Activated CD4-positive, alpha-beta T cell treated with anti-CD3 and anti-CD28 coated beads, Interleukin-2, Interleukin-6, amounts not matched to agents 100 ng/mL and 50 ng/mL, durations not matched to agents 16 hours and 8 hours (primary cell): ENCODE measurements at regions not wholly inside any gene's neighbourhood (a gene's known extent, or its start where the extent isn't known, plus 50 kb on each side); places are given as distances from the start of the nearest gene placed in this dataset.
"Not testable (repeated sequence)": the region's sequence is repeated elsewhere in the genome, so short reads cannot be mapped to it uniquely, and the experiment has no call there.

Experiments used
- DNase-seq: peaks from one replicate; pipeline ENCODE4 v3.0.0-alpha.2; 2020

DNA sequence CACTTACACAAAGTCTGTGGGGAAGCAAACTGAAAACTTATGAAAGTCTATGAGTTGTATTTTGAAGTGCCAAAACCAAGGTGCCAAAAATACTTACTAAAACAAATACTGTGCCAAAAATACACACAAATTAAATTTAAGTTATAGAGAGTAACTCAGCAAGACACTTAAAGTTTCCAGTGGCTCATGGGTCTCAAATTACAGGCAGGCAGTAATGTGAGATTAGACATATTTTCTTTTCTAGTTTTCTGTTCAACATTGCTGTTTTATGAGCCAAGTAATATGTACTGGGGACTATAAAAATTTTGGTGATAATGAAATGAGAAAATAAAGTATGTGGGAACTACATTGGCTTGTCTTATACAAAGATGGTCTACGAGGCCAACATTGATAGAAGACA lies 172.2 kb upstream of the SNX2 start:
- no peak for DNase-seq

DNA sequence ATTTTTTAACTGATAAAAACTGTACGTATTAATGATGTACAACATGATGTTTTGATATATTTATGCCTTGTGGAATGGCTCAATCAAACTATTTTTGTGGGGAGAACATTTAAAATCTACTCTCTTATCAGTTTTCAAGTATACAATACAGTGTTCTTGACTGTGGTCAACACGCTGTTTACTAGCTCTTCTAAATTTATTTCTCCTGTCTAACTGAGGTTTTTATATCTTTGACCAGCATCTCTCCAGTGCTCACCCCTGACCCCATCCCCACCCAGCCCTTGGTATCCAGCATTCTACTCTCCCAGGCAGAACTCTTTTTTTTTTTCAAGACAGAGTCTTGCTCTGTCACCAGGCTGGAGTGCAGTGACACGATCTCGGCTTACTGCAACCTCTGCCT lies 169.6 kb upstream of the SNX2 start:
- no peak for DNase-seq

DNA sequence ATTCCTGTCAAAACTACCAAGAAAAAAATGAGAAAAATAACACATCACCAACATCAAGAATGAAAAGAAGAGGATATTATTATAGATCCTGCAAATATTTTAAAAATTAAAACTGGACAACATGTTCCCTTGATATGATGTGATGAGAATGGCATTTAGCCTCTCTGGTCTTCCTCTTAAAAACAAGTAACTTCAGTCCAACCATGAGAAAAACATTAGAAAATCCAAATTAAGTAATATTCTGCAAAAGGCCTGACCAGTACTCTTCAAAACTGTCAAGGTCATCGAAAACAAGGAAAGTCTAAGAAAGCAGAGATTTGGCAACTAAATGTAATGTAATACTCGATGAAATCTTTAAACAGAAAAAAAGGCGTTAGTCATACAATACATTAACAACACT lies 167.1 kb upstream of the SNX2 start:
- no peak for DNase-seq

DNA sequence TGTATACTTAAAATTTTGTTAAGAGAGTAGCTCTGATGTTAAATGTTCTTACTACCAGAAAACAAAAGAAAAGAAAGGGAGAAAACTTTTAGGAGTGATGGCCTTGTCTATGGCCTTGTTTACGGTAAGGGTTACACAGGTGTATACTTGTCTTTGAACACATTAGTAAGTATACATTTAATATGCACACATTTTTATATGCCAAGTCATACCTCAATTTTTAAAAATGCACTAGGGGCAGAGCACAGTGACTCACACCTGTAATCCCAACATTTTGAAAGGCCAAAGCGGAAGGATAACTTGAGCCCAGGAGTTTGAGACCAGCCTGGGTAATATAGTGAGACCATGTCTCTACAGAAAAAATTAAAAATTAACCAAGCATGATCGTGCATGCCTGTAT lies 166.7 kb upstream of the SNX2 start:
- no peak for DNase-seq

DNA sequence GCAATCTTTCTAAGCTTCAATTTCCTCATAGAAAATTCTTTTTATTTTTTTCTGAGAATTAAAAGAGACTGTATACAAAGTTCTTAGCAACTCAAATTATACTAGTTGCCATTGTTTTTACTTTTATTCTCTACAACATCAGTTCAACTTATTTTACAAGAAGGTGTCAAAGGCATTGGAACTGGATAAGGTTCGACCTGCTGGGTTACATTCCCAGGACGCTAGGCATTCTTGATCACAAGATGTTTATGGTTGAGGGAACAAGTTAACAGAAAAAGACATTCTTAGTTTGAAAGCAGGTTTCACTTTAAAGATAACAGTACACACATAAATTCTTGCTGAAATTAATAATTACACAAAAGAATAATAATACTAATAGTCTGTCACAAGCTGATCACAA lies 163.5 kb upstream of the SNX2 start:
- no peak for DNase-seq

DNA sequence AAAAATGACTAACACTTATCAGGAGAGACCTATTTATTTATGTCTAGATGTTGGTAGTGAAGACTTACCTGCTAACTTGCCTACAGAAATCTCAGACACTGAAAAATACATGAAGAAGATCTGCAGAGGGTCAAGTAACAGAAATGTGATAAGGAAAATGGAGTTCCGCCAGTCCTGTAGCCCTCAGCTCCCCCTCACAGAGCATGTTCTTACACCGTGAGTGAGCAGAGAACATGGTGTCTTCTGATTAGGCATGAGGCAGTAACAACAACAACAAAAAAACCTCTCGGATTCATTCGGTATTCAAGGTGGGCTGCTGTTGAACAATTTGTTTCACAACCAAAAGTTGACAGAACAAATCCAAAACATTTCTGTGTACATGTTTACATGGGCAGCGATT lies 162.0 kb upstream of the SNX2 start:
- DNase-seq: no peak

DNA sequence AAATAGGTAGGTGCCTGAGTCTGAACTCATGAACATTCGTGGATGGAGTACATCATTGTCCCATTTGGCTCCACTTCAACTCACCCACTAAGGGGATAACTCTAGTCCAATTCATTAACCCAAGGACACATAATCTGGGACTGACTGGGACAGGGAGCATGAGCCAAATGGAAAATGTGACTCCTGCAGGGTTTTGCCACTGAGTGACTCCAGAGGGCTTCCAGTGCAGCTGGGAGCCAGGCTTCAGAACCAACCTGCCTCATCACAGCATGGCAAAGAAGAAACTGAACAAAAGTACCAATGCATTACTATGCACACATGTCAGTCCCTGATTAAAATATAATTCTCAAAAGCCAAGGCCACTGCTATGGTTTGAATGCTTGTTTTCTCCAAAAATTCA lies 159.7 kb upstream of the SNX2 start:
- DNase-seq: no peak

DNA sequence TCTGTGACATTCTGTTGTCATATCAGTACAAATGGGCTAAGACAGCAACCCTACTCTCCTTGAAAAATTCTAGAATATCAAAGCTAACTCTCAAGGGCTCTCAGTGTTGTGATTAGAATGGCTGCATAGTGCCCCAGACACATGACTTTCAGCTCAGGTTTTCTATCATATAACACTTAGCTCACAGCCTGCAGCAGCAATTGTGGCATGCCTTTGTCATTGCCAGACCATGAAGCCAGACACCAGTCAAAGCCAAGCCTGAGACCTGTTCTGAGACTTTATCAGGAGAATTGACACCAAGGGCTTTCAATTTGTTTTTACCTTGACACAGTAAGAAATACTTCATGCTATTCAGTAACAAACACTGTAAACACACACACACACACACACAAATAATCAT lies 159.0 kb upstream of the SNX2 start:
- no peak for DNase-seq

DNA sequence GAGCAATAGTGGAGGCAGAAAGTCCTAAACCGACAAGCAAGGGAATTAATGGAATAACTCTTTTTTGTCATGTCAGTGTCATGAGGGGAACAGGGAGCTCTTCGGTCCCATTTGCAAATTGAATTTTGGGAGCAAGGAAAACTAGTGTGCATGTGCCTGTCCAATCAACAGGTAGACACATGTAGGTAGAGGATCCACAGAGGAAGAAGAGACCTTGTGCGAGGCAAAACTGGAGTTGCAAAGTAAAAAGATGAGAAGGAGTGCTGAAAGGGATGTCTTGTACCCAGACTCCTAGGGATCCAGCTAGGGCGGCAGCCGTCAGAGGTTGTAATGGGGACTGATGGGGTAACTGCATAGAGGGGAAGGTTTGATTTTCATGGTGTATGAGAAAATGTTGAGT lies 156.8 kb upstream of the SNX2 start:
- DNase-seq: not testable (repeated sequence)

DNA sequence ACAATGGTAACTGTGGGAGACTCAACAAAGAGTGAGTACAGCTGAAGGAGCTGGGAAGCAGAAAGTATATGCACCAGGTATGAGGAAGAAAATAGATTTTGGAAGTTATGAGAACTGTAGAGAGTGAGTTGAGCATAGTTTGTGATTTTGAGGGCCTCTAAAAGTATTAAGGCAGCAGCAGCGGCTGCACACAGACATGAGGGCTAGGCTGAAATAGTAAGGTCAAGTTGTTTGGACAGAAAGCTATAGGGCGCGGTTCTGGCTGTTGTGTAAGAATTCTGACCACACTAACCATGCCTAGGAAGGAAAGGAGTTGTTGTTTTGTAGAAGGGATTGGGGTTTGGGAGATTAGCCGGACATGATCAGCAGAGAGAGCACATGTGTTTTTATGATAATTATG lies 154.1 kb upstream of the SNX2 start:
- not testable (repeated sequence) for DNase-seq

DNA sequence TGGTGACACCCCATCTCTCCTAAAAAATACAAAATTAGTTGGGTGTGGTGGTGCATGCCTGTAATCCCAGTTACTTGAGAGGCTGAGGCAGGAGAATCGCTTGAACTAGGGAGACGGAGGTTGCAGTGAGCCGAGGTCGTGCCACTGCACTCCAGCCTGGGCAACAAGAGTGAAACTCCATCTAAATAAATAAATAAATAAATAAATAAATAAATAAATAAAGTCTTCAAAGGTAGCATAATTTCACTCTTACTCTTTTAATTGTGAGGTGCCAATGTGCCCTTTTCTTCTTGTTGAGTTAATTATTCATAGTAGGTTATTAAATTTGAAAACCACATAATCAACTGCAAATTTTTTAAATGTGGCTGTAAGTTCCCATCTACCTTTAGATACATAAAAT lies 146.2 kb upstream of the SNX2 start:
- DNase-seq: not testable (repeated sequence)

DNA sequence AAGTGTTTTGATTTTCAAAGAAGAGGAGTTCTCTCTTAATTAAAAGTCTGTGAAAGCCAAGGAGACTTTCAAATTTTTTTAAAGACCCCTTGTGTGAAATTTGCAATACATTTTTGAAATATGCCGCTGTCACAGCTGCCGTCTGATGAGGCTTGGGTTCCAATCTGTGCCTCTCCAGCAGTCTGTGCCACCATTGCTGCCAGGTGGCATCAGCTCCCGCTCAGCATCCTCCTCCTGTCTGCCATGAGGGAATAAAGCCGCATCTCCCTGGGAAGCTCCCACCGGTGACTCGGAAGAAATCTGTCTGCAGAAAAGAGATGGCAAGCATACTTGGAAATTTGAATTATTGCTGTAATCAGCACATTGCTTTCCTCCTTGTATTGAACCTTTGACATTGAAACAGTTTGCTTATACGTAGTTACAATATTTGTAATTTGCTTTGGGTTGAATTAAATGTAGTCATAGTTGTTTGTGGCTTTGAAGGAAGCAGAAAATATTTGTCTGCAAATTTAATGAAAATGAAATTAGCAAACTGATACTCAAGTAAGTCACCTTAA lies 145.7 kb upstream of the SNX2 start:
- DNase-seq: no peak

DNA sequence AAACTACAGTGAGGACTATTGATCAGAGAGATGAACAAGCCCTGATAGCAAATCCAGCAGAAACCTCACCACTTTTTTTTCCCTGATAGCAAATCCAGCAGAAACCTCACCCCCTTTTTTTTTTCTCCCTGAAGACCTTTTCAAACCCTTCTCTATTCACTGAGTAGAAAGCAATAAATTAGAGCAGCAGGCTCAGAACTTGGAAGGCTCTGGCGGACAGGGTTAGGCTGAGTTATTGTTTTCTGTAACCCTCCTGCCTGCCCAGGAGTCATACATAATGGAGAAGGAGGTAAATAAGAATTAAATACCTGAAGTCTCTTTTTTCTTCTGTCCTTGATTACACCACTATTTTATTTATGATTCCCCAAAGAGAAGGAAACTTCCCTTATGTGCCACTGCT lies 136.3 kb upstream of the SNX2 start:
- no peak for DNase-seq

DNA sequence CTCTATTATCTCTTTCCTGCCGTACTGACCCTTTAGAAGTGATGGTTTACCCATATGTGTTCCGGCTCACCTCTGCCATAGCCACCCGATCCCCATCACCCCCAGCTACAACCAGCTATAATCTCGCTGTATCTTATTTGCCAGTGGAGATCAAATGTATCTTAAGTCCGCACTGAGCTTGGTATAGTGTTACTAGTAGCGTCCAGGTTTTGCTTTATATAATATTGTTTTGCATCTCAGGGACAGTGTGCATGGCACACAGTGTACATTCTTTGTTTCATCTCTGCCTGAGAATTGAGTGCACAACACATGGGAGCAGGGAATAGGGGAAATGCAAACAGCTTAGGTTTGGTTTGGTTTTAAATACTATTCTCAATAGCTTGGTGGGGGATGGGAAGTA lies 135.8 kb upstream of the SNX2 start:
- no peak for DNase-seq

DNA sequence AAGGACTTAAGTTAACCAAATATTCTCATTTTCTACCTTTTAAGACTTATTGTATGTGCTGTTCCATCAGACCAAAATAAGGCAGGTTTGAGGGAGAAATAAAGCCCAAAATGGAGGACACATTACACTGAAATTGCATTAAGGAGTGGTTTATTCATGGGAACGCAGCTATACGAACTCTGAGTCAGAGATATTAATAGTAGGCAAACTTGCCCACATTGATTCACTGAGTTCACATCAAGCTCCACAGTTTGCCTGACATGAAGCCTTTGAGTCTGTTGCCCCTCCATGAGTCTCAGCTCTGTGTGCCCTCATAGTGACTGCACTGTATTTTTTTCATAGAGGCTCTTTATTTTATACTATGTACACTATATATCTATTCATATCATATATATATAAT lies 135.0 kb upstream of the SNX2 start:
- no peak for DNase-seq

DNA sequence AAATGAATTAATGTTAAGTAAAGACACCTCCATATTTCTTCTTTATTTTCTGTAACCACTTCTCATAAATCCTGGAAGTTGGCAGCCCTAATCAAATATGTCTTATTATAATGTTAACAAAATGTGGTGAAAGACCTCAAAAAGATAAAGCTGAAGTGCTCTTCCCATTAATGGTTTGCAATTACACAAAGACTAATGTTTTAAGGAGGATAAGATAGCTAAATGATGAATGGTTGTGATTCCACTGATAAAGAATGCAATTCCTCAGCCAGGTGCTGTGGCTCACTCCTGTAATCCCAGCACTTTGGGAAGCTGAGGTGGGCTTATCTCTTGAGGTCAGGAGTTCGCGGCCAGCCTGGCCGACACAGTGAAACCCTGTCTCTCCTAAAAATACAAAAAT lies 125.8 kb upstream of the SNX2 start:
- no peak for DNase-seq

DNA sequence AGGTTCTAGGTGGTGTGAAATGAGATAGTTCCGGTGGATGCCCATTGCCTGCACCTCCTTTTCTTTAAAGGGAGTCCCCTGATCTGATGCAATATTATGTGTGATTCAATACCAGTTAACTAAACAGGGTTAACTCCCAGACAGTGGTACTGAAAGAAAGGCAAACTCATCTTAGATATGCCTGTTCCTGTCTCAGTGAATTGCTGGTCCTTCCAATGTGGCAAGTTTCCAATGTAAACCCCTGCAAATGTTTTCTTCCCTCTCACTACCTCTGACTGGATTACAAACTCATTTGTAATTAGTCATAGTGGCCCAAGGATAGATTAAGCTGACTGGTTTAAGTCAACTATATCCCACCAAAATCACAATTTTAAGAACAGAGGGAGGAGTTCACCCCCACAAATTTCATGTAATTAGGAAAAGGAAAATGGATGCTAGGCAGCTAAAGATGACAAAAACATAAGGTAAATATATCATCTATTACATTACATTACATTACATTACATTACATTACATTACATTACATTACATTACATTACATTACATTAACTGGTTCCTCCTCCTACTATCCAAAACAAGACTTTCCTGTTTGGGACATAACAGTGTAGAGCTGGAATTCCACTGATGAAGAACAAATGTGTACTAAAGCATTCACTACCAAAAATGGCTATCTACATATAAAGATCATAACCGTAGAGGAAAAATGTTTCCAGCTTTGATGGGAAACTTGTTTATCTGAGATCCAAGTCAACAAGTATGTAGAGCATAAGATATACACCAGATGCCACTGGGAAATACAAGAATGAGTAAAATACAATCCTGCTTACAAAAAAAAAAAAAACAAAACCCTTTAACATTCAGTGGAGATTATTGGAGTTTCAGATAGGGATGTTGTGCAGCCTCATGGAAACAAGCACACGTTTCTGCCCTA lies 121.5 kb upstream of the SNX2 start:
- no peak for DNase-seq

DNA sequence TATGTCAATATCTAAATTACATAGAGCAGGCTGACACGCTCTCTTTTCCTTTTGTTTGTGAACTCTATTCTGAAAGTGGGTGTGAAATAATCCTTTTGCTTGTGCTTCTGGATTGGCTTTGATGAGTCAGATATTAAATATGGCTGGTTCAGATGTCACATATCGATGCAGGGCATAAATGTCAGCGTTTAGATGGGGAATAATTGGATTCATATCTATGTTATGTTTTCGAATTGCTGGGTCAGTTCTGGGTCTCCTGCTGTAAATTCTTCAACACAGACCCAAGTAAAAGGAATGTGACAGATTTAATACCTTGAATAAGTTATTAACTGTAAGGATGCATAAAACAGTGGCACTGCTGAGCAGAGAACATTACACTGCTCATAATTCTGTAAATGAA lies 118.7 kb upstream of the SNX2 start:
- DNase-seq: no peak

DNA sequence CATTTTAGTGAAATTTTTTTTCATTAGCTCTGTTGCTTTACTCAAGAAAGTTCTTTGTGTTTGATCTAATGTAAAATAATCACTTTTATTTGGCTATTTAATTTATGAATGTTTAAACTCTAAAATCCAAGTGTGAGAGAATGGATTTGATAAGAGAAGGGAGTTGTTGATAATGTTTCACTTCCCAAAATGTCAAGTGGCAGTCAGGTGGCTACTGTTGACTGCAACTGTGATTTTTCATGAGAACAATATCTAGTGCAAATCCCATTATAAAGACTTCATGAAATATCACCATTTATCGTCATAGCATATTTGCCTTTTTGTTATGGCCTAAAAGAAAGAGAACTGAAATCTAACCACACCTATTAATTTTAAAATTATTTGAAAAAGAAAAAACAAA lies 118.3 kb upstream of the SNX2 start:
- no peak for DNase-seq

DNA sequence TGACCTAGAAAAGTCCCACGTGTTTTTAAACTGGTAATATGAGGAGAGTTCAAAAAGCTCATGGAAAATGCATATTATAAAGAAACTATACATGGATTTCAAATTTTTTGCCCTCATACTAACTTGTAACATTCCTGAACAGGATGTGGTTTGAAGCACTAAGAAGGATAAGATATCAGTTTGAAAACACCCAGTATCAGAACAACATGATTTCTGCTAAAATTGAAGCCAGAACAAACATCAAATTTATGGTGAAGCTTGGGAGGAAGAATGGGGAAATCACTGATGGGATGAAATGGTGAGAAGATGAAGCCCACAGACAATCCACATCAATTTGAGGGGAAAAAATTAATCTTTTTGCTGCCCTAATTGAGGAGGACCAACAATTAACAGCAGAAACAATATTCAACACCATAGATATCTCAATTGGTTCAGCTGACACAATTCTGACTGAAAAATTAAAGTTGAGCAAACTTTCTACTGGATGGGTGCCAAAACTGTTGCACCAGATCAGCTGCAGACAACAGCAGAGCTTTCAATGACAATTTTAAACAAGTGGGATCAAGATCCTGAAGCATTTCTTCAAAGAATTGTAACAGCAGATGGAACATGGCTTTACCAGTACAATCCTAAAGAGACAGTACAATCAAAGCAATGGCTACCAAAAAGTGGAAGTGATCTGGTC lies 113.2 kb upstream of the SNX2 start:
- no peak for DNase-seq

DNA sequence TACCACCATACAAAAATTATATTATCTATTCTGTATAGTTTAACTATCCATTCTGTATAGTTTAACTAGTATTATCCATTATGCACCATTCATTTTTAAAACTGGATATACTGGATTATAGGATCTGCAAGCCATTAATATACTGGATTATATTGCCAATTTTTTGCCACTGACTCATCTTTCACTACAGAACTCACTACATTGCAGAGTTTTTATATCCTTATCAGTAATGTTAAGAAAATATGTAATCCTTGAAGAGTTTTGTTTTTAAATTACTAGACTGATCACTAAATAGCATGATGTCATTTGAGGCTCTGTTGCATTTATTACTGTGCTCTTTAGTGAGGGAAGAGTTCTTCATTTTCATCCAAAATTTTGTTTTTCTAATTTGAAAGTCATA lies 109.8 kb upstream of the SNX2 start:
- DNase-seq: no peak

DNA sequence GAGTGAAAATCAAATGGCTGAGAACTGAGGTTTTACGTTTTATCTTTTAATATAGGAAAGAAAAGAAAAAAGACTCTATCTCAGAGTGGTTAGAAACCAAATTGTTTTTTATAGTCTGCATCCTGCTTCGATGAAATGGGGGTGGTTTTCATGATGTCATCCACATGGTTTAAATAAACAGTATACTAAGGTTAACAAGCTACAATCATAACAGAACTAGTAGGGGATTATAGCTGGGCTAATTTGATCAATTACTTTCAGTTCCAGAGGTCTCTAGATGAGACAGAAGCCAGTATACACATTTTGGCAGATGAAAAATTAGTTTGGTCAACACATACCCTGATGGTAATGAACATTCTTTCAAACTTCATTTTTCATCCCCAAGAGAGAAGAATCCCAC lies 106.3 kb upstream of the SNX2 start:
- DNase-seq: no peak

DNA sequence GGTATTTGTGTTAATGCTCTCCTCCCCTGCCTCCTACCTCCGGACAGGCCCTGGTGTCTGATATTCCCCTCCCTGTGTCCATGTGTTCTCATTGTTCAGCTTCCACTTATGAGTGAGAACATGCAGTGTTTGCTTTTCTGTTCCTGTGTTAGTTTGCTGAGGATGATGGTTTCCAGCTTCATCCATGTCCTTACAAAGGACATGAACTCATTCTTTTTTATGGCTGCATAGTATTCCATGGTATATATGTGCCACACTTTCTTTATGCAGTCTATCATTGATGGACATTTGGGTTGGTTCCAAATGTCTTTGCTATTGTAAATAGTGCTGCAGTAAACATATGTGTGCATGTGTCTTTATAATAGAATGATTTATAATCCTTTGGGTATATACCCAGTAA lies 105.2 kb upstream of the SNX2 start:
- not testable (repeated sequence) for DNase-seq

DNA sequence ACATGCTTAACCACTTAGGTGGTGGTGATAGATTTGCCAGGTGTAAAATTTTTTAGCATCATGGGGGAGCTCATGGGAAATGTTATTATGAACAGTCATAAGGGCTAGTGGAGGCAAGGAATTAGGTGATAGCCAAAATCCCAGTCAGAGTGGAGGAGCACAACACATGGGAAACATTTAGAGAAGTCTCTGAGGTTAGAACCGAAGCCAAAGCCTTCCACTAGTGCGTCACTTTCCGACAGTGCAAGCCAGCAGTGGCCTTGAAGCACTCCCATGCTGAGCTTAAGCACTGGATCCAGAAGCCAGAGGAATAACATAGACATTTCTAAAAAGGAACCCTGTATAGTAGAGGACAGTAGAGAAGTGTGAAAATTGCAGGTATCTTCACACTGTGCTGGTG lies 101.5 kb upstream of the SNX2 start:
- DNase-seq: no peak
